ENCODE measurements at regions not wholly inside any gene's neighbourhood (a gene's known extent, or its start where the extent isn't known, plus 50 kb on each side); places are given as distances from the start of the nearest gene placed in this dataset.

GRCh38 chr20:12893653-12894052 is 115.1 kb upstream of the SPTLC3 start:
- TF ChIP-seq ZFP30 (CRISPR knock-in tag; IDR thresholded peaks at IDR 0.05; ENCODE audit: borderline replicate concordance) (no peak), NR2C2 (CRISPR knock-in tag; IDR thresholded peaks at IDR 0.05) (no peak), NR2C2 (tag; IDR thresholded peaks at IDR 0.05) (no peak), CREB5 (CRISPR knock-in tag; IDR thresholded peaks at IDR 0.05) (no peak), TAF1 (IDR thresholded peaks at IDR 0.05; ENCODE audit: control insufficient read depth, extremely low read depth, insufficient read depth, low read length, severe bottlenecking) (no peak), FOXP1 (CRISPR knock-in tag; IDR thresholded peaks at IDR 0.05) (no peak), POLR2AphosphoS5 (IDR thresholded peaks at IDR 0.05; ENCODE audit: control insufficient read depth, insufficient read depth, low read depth, low read length) (no peak), PCBP2 (IDR thresholded peaks at IDR 0.05; ENCODE audit: low read depth, low read length, poor library complexity, severe bottlenecking) (no peak), ZC3H11A (IDR thresholded peaks at IDR 0.05; ENCODE audit: low read depth, low read length) (no peak), LEF1 (IDR thresholded peaks at IDR 0.05) (no peak)
